HUDEP-2 (cell line): ENCODE measurements at regions not wholly inside any gene's neighbourhood (a gene's known extent, or its start where the extent isn't known, plus 50 kb on each side); places are given as distances from the start of the nearest gene placed in this dataset.

Source experiments
- DNase-seq, 76 experiments: peaks; one replicate each; lab custom pipeline; 2025; ENCODE audit not compliant: unreplicated experiment in 76 of 76; lab: John Stamatoyannopoulos, UW

DNA sequence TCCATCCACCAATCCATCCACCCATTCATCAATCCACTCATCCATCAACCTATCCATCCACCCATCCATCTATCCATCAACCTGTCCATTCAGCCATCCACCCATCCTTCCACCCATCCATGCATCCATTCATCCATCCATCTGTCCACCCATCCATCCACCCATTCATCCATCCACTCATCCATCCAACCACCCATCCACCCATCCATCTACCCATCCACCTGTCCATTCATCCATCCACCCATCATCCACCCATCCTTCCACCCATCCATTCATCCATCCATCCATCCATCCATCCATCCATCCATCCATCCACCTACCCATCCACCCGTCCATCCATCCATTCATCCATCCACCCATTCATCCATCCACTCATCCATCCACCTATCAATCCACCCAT is 195.8 kb downstream of the NXNL2 start:
- no peak for DNase-seq

DNA sequence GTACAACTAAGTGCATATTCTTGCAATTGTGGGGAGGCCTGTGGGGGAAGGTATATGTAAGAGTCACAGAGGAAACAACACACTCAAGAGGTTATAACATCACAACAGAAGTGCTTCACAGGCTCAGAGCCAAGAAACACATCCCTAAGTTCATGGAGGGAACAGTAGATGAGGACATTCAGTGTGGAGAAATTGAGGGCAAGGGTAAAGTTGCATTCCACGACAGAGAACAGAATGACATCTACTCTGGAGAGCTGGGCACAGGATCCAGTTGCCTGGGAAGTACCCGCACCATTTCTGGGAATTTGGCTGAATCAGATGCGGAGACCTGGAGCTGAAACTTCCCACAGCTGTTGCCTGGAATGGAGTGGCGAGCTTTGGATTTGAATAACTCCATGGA is 197.2 kb downstream of the NXNL2 start:
- DNase-seq: no peak

DNA sequence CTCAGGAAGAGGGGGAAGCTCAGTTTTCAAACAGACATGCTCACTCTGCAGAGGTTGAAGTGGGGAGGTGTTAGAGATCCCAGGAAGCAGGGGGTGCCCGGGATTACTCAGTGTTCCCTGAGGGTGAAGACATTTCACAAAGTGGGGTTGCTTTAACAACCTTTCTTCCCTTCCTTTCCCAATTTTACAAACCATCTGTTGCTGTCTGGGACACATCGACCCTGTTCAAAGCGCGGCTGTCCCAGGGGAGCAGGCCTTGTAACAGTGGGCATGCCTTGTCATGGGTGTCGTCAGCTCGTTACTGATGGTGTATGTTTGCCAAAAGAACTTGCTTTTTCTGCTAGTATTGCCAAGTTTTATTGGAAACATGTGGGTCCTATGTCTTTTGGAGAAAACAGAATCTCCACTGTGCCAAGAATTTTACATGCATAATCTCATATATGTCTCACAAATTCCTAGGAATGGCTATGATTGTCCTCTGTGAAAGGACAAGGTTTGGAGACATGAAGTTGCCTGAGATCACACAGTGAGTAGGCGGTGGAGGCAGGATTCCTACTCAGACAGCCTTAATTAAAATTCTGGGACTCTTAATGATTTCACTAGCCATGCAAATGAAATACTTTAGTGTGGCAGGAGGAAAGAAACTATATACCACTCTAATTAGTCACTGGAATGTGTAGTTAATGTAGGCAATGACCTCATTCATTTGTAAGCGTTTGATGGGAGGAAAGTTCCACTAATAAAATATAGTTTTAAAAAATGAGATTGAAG is 198.9 kb downstream of the NXNL2 start:
- DNase-seq: no peak

DNA sequence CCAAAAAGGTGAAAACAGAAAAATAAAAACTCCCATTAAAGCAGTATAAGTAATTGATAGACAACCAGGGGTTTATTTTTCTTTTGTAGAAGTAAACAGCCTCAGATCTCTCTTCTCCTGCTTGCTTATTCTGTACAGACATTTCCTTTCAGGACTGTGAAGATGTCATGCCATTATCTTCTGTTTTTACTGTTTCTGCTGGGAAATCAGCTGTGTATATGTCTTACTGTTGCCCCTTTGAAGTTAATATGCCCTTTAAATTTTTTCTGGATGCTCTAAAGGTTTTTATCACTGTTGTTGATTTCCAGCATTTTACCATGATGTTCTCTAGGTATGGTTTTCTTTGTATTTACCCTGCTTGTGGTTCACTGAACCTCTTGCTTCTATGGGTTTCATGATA is 199.5 kb downstream of the NXNL2 start:
- DNase-seq: no peak

DNA sequence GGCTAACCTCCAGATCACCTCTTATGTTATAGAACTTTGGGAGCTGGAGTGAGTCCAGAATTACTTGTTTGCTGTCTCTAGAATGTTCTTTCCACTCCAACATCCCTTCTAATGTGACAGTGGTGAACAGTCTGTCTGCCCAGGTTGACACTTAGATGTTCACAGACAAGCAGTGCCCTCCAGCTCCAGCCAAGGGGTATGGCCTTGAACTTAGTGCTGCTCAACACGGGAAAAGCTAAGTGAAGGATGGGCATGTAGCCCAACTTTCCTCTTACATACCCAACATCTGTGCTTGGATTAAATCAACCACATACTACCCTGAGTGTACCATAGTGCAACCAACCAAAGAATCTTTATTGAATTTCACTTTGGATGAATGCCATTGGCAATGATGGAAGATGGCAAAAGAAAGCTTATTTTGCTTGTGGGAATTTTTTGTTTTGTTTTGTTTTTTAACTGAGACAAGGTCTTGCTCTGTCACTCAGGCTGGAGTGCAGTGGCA is 201.2 kb downstream of the NXNL2 start:
- DNase-seq: no peak

DNA sequence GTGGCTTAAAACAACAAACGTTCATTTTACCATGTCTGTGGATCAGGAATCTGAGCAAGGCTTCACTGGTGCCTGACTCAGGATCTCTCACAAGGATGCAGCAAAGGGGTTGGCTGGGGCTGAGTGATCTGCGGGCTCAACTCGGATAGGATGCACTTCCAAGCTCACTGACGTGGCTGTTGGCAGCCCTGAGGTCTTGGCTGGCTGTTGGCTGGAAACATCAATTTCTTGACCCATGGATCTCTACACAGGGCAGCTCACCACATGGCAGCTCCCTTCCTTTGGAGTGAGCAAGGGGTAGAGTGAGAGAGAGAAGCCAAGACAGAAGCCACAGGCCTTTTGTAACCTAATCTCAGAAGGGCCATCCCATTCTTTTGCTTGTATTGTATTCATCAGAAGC is 202.1 kb downstream of the NXNL2 start:
- DNase-seq: no peak

DNA sequence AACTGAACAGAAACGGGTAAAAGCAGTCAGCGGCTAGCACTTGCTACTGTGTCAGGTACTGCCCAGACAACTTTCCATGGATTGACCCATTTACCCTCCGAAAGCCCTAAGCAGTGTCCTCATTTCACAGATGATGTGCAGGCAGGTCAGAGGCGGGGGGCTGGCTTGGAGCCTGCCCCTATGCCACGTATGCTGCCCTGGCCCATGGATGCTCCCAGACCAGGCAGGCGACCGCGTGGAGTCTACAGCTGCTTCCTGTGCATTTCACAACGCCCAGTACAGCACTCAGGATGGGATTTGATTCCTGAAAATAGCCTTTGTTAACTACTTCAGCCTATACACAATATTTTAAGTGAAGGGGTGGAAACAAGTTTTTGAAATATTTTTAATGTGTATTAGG is 202.9 kb downstream of the NXNL2 start:
- DNase-seq: no peak

DNA sequence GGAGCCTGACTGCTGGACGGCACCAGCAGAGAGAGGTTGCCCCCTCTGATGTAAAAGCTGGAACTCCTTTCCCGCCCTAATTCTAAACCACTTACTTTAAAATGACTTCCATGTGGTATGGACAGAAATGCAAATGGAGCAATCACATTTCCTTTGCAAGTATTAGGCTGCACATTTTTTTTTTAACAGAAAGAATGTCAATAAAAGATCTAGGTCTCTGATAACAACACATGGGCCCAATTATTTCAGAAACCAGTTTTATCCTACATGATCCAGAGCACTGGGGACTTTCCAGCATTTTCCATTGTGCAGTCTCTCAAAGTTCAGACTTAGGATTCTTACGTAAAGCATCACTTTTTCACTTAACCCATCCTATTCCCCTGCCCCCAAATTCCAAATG is 203.7 kb downstream of the NXNL2 start:
- DNase-seq: no peak

DNA sequence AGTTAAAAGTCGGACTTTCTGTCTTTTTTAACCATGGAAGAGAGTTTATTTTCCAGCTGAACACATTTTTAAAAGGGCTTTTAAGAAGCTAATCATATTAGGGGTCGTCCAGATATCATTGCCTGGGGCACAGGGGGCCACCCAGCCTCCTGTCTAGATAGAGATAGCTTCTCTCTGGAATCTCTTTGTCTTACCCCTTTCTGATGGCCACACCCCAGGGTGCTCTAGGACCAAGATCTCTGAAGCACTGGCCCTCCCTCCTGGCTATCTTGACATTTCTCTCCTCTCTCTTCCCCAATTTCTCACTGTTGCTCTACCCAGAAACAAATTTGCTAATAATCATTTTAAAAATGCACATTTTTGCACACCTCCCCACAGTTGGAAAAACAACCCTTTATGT is 204.4 kb downstream of the NXNL2 start:
- DNase-seq: no peak

DNA sequence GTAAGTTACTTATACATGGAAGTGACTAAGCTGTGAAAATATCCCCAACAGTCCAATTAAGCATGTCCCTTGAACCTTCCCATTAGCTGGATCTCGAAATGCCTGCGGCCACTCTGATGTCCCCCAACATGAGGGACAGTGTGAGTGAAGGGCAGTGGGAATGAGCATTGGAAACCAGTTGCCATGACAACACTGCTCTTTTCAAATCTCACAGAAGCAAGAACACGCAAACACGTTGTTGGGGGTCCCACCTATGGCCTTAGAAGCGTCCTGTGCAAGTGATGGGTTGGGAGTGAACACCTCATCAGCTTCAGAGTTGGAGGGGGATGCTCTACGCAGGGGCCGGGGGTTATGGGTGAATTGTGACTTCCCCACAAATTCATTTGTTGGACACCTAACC is 205.9 kb downstream of the NXNL2 start:
- DNase-seq: no peak

DNA sequence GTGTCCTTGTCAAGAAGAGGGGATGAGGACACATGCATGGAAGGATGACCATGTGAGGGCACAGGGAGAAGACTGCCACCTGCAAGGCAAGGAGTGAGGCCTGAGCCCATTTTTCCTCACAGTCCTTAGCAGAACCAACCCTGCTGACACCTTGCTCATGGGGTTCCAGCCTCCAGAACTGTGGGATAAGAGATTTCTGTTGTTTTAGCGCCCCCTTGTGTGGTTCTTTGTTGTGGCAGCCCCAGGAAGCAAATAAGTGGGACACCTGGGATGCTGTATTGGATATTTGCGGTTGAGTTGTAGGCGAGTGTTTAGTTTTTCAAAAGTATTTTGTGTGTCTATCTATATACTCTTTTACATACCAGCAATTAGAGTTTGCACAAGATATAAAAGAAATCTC is 206.4 kb downstream of the NXNL2 start:
- peak in 16 of 76 experiments; percentile 1 to 49 (median 12) for DNase-seq

DNA sequence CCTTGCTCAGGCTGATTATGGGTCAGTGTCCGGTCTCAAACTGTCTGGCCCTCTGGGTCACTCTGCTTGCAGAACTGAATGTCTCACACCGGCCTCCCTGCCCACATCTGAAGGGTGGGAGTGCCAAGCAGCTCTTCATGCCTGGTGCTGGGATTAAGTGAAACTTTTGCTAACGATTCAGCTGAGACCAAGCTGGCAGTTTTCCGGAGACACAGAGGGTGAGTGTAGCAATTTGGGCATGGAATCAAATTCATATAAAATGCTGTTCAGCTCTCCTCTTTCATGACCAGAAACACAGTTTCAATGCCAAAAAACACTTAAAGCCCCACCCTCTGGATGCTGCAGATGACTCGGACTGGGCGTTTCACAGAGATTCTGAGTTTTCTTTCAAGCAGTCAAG is 207.5 kb downstream of the NXNL2 start:
- DNase-seq: no peak

DNA sequence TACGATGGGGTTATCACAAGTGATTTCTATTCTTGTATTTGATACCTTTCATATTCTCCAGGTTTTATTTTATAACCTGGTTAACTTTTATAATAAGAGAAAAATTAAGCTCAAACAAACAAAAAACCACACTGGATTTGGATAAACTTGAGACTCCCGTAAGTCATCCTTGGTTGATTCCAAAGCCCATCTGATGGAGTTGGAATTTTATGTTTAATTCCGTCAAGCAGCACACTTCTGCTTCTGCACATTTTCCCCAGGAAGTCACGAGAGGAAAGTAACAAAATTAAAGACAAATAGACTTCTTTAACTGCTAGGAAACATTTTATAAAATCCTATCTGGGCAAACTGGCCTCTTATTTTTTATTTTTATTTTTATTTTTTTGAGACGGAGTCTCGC is 207.9 kb downstream of the NXNL2 start:
- no peak for DNase-seq

DNA sequence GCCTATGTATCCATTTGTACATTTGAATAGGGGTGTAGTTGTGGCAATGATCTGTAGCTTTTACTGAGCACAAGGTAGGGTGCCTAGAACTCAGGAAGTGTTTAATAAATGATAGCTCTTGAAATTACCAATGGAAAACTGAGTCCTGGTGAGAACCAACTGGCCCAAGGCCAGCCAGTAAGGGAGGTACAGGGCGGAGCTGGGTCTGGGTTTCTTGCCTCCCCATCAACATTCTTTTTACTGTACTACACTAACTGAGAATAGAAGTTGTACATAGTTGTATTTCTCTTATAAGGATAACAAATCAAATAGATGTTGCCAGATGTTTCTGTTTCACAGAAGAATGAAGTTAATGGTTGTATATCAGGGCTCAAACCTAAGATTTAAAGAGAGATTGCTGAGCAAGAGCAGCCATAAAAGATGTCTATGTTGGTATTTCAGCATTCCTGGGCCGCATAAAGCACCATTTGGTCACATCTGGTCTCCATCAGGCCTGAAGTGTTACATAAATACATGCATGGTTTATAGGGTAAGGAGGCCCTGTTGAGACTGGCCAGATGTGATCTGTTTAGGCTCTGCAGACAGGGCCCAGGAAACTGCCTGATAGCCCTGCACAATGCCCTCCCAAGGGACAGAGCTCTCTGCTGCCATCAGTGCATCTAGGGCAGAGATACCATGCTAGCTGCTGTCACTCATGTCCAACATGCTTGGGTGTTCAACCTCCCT is 210.5 kb downstream of the NXNL2 start:
- no peak for DNase-seq

DNA sequence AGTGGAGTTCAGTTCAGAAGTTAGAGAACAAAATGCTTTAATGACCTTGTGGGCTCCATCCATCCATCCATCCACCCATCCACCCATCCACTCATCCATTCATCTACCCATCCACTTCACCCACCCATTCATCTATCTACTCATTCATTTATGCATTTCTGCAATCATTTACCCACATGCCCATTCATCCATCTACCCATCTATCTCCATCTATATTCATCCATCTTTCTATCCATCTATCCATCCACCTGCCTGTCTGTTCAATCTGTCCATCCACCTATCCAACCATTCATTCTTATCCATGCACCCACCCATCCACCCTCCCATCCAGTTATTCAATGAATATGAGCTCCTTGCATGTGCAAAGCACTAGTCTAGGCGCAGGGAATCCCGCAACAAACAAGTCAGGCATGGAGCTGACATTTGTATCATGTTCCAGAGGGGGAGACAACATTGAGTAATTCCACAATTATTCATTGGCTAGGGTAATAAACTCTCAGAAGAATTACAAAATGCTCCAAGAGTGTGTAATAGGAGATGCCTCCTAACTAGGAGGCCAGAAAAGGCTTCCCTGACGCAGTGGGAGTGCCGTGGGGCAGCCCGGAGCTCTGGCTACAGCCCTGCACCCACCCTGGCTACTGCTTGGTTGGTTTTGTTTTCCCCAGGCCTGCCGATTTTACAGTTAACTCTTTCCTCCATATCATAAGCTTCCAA is 211.2 kb downstream of the NXNL2 start:
- no peak for DNase-seq

DNA sequence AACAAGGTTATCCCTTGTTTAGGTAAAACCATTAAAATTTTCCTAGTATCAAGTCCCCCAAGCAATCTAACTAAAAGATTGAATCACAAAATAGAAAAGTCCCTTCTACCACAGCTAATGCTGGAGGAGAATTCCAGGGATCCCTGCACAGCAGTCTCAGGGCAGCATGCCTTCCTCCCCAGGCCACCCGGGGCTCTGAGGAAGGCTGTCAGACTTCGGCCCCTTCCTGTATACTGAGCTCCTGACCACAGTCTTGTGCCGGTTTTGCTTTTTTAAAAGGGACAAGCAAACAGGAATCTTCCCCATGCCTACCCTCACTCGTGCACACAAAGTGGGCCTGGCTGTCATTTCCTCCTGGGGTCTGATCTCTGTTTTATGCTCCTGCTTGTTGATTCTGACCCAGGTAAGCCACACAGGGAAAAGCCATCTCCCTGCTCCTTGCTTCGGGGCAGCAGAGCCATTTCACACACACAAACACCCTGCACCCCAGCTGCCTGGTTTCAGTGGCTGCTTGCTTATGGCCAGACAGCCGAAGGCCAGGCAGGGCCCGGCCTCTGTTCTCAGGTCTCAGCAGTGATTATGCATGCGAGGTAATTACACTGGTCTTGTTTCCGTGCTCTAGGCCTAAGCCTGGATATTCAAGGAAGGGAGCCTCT is 211.9 kb downstream of the NXNL2 start:
- DNase-seq: no peak

DNA sequence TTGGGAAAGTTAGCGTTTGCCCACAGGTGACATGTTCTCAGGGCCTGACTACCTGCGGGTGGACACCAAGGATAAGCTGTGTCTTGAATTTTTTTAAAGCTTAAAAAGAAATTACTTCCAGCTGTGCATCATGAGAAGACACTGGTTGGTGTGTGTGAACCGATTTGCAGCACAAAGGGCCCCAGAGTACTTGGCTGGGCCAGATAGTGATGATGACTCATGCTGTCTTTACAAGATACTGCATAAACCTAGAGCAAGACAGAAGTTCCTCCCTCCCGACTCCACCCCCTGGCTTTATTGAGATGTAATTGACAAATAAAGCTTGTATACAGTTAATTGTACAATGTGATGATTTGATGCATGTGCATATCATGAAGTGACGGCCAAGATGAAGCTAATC is 212.8 kb downstream of the NXNL2 start:
- DNase-seq: peak in 71 of 76 experiments; percentile 5 to 83 (median 58)

DNA sequence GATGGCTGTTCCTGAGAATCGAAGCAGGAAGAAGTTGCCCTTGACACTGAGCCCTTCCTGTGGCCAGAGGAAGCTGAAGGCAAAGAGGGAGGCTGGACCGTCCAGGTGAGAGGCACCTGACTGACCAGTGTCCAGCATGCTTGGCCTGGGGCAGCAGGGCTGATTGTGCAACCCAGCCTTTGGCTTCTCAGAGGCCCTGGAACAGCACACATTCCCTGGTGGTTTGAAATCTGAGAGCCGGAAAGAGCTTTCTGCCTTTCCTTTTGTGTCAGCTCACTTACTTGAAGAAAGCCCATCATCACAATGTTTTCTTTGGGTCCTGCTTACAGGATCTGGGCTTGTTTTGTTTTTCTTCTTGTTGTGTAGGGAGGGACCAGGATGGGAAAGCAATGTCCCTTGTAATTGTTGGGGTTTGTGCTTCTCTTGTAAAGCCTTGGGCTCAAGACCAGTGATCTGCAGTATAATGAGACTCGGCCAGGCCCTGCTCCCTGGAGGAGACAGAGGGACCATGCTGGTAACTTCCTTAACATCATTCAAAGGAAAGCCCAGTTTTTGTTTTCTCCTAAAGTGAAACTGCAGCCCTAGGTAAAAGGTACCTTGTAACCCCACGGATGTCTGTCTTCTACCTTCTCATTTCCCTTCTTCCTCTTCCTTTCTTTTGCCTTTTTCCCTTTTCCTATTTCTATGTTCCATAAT is 213.7 kb downstream of the NXNL2 start:
- DNase-seq: no peak

DNA sequence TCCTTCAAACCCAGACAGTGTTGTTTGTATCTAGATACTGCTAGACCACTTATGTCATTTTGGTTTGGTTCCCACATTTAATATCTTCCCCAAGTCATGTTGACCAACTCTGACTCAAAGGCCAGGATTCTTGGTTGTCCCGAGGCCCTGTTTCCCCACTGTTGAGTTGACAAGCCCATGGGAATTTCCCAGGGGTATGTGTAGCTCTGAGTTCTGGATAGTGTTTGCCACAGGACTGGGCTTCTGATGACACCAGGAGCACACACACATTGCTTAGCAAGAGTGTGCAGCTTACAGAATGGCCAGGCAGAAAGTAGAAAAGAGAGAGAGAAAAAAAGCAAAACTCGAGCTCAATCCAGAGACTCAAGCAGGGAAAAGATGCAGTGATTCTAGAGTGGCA is 214.4 kb downstream of the NXNL2 start:
- no peak for DNase-seq

DNA sequence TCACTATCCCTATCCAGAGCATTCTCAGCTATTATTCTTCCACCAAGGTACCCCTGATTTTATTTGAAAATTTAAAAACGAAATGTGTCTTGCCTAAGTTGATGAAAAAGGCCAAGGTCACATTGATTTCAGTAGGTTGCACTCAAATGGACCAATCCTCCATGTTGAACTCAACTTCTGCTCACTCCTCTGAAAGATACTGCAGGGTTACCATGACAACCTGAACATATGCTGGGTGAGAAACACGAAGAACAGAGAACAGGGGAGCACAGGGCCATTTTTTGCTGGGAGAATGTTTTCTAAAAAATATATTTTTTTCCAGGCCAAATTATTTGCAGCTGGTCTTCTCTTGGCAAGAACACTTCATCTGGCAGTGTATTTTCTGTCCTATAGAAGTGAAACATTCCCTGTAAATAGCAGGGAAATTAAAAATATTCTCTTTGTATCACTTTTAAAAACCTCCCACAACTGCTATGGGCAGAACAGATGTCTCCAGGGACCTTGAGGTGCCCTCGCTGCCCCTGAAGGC is 215.9 kb downstream of the NXNL2 start:
- DNase-seq: no peak
